GM18909 (cell line): ENCODE measurements at regions not wholly inside any gene's neighbourhood (a gene's known extent, or its start where the extent isn't known, plus 50 kb on each side); places are given as distances from the start of the nearest gene placed in this dataset.
"Not testable (repeated sequence)": the region's sequence is repeated elsewhere in the genome, so short reads cannot be mapped to it uniquely, and the experiment has no call there.

Source experiments
- ATAC-seq: cut with Tn5 transposase; IDR thresholded peaks from one replicate; pipeline ENCODE4 v1.9.1; 2021; ENCODE audit warnings: mild to moderate bottlenecking; ENCODE audit not compliant: unreplicated experiment, poor library complexity

DNA sequence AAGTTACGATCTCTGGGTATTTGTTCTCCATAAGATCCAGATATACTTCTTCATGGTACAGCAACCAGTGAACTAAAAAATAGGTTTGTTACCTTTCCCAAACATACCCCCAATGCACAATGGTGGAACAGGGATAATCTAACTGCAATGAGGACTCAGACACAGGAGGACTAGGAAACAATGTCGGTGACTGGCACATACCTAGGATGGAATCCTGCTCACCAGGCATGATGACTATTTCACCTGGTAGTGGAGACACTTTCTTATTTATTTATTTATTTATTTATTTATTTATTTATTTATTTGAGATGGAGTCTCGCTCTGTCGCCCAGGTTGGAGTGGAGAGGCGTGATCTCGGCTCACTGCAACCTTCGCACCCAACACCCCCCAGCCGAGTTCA is 159.9 kb upstream of the CCNH start:
- no peak for ATAC-seq

- no peak for ATAC-seq
Measured at GRCh38 chr5:87572090-87572489, 159.4 kb upstream of the CCNH start.

- no peak for ATAC-seq
Measured at GRCh38 chr5:87570366-87570765, 157.6 kb upstream of the CCNH start.

DNA sequence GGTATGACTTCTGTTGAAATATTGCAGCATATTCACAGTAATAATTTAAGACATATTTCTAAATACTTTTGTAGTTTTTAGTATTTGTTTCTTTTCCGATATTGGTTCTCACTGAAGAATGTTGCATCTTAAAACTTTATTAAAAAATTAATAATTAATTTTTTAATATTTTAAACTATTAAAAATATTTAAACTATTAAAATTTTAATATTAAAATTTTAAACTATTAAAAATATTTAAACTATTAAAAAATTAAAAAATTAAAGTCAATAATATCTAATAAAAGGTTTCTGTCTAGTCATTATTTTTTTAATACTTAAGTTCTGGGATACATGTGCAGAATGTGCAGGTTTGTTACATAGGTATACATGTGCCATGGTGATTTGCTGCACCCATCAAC is 149.3 kb upstream of the CCNH start:
- ATAC-seq: no peak

DNA sequence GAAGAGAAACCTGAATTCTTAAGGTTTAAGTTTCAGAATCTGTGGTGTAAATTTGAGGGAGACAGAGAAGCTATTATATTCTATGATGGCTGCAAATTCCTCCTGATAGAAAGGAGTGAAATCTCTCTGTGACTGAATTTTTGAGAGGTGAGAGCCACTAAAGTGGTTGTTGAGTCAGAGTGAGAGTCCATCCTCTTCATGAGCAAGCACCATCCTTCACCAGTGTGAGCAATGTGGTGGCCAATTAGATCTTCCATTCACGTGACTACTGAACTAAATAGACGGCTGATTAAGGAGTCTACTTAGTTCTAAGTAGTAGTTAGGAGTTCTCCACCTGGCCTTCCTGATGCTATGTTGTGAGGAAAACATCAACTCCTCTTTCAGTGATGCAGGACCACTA is 147.8 kb upstream of the CCNH start:
- no peak for ATAC-seq

DNA sequence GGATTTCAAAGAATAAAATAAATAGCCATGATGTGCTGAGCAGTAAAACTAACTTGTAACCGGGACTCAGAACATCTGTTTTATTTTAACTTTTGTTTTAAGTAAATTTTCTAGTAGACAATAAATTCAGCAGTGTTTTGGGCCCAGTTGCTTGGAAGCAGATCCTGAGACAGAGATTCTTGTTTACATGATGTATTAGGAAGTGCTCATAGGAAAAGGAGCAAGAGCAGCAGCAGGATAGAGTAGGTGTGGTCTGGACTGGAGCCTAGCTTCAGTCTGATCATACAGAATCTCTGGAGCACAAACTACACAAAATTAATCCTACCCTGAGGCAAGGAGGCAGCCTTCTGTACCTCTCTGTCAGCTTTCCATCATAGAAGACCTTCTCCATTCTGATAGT is 139.2 kb upstream of the CCNH start:
- ATAC-seq: no peak

GRCh38 chr5:87541676-87542075 is 128.9 kb upstream of the CCNH start:
- ATAC-seq: no peak

GRCh38 chr5:87541033-87541432 is 128.3 kb upstream of the CCNH start:
- no peak for ATAC-seq

DNA sequence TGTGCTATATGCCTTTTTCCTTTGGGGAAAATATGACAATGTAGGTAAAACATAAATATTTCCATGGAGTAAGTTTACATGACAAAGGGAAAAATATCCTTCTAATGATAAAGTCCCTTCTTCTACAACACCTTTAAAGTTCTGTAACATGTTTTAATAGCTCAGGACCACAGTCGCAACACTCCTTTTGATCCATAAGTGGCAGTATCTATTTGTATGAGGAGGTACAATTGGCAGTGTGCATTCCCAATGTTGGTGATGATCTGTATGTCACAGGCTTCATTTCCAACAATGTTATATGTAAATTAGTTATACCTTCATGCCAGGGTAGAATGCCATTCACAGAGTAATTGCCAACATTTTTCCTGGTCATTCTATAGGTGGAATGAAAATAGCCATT is 127.1 kb upstream of the CCNH start:
- ATAC-seq: no peak

GRCh38 chr5:87536365-87536764 is 123.6 kb upstream of the CCNH start:
- ATAC-seq: no peak

DNA sequence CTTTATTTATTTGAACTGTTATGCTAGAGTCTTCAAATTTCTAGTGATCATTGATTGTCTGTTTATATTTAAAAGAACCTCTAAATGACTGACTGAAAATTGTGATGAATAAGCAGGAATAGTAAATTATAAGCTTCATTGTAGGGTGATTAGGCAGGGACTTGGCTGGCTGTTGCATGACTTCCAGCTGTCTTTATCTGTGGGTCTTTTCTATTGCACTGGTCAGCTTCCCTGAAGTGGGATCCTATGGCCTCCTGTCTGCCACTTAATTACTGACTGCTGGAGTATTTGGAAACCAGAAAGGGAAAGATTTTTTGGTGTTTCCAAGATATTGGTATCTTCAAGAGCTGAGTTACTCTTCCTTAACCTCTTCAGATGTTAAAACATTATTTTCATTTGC is 123.0 kb upstream of the CCNH start:
- no peak for ATAC-seq

- no peak for ATAC-seq
Measured at GRCh38 chr5:87529486-87530076, 116.9 kb upstream of the CCNH start.

GRCh38 chr5:87526131-87526530 is 113.4 kb upstream of the CCNH start:
- ATAC-seq: no peak

DNA sequence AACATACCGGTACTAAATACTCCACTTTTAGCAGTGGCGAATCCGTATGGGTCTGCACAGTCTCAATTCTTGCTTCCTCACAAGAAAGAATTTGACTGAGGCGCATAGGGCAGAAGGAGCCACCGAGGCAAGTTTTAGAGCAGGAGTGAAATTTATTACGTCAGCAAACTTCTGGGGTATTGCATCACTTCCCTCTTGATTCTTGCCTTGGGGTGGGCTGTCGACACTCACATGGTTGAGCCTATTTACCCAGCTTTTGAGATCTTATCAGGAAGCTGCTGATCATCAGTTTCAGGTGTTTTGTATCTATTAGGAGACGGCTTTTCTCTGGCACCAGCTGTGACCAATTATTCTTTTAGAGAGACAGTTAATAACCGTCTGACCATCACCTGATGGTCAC is 111.5 kb upstream of the CCNH start:
- ATAC-seq: no peak

DNA sequence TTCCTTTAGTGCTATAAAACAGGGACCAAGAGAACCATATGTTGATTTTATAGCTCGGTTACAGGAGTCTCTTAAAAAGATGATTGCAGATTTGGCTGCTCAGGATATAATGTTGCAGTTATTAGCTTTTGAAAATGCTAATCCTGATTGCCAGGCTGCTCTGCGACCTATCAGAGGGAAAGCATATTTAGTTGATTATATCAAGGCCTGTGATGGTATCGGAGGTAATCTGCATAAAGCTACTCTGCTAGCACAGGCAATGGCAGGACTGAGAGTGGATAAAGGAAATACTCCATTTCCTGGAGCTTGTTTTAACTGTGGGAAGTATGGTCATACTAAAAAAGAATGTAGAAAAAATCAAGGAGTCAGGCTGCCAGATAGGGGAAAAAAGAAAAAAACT is 99.0 kb upstream of the CCNH start:
- not testable (repeated sequence) for ATAC-seq

- ATAC-seq: no peak
Measured at GRCh38 chr5:87503004-87503403, 90.3 kb upstream of the CCNH start.

DNA sequence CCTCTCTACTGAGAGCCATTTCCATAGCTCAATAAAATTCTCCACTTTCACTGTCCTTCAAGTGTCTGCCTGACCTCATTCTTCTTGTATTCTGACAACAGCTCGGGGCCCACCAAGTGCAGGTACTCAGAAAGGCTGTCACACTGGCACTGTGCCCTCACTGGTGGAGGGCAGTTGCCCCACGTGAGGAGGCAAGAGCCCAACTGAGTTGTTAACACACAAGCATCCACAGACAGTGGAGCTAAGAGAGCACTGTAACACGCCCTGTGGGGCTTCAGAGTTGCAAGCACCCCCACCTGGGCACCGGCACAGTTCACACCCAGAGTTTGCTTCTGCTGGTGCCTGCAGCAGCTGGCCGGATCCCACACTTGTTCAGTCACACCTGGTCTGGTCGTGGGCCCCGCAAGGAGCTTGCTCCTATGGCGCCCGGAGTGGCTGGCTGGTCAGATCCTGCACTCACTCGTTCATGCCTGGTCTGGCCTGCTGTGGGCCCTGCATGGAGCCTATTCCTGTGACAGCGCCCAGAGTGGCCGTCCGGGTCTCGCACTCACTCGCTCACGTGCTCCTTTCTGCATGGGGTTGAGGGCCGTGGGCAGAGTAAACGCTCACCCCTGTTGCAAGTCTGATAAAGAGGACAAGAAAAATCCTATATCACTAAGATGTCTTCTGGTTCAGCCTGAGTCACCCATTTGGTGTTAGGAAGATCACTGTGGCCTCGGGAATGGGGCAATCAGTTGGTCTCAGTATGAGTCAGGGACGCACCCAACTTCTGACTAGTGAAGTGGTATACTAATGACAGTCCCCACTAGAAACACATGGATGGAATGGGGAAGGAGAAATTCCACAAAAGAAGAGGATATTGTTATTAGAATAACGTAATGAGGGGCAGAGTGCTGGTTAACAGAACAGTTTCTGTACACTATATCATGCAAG is 87.0 kb upstream of the CCNH start:
- no peak for ATAC-seq
